Smooth muscle cell (in vitro differentiated cells): ENCODE measurements at regions not wholly inside any gene's neighbourhood (a gene's known extent, or its start where the extent isn't known, plus 50 kb on each side); places are given as distances from the start of the nearest gene placed in this dataset.

Source experiments
- DNase-seq: peaks from one replicate; lab custom pipeline; 2025; ENCODE audit not compliant: unreplicated experiment; lab: John Stamatoyannopoulos, UW
- H2AFZ ChIP-seq: fragments of 200-600 bp; sonication (generic); 2 replicates; pipeline ENCODE4 v1.6.0; 2016; ENCODE audit warnings: antibody characterized with exemption, low read depth, mild to moderate bottlenecking
- H3F3A ChIP-seq: fragments of 200-600 bp; sonication (generic); 2 replicates; pipeline ENCODE4 v1.6.0; 2017; ENCODE audit warnings: antibody characterized with exemption, low read depth
- H3K27ac ChIP-seq: fragments of 200-600 bp; sonication (generic); 2 replicates; pipeline ENCODE4 v1.5.1; 2016; ENCODE audit warnings: low read depth, mild to moderate bottlenecking
- H3K27me3 ChIP-seq: fragments of 200-600 bp; sonication (generic); 2 replicates; pipeline ENCODE4 v1.6.1; 2016; ENCODE audit warnings: low read depth, mild to moderate bottlenecking
- H3K36me3 ChIP-seq: fragments of 200-600 bp; sonication (generic); 2 replicates; pipeline ENCODE4 v1.5.1; 2016; ENCODE audit warnings: low read depth
- H3K4me1 ChIP-seq: fragments of 200-600 bp; sonication (generic); 2 replicates; pipeline ENCODE4 v1.5.1; 2016; ENCODE audit warnings: low read depth
- H3K4me2 ChIP-seq: fragments of 200-600 bp; sonication (generic); 2 replicates; pipeline ENCODE4 v1.6.0; 2016; ENCODE audit warnings: mild to moderate bottlenecking
- H3K4me3 ChIP-seq: fragments of 200-600 bp; sonication (generic); 2 replicates; pipeline ENCODE4 v1.5.1; 2016; ENCODE audit warnings: mild to moderate bottlenecking
- H3K79me2 ChIP-seq: fragments of 200-600 bp; sonication (generic); 2 replicates; pipeline ENCODE4 v1.6.0; 2016; ENCODE audit warnings: low read depth, mild to moderate bottlenecking
- H3K9ac ChIP-seq: fragments of 200-600 bp; sonication (generic); 2 replicates; pipeline ENCODE4 v1.6.0; 2016; ENCODE audit warnings: low read depth
- H3K9me3 ChIP-seq: fragments of 200-600 bp; sonication (generic); replicated peaks from 2 replicates; pipeline ENCODE4 v1.5.1; 2016; ENCODE audit warnings: low read depth
- H4K20me1 ChIP-seq: fragments of 200-600 bp; sonication (generic); 2 replicates; pipeline ENCODE4 v1.6.0; 2016; ENCODE audit warnings: low read depth
- CTCF ChIP-seq: fragments of 200-600 bp; sonication (generic); IDR thresholded peaks from 2 replicates; pipeline ENCODE4 v1.5.1; 2017; ENCODE audit warnings: borderline replicate concordance, mild to moderate bottlenecking, antibody characterized with exemption; ENCODE audit not compliant: insufficient read depth, poor library complexity, severe bottlenecking
- WGBS: methylation state at CpG from one replicate; pipeline ENCODE4 v1.1.7; 2016; ENCODE audit warnings: low lambda C conversion rate; 5-methylcytosine and 5-hydroxymethylcytosine counted together

GRCh38 chr18:42446195-42446594 lies 491.2 kb downstream of the PIK3C3 start:
- TF ChIP-seq CTCF: no peak
- no peaks in the 10 kb centered on the region for H3K27me3 ChIP-seq
- DNase-seq: no peak
- H3K4me3 ChIP-seq: no peak overlapping the region
- H3K36me3 ChIP-seq: no peaks in the 10 kb centered on the region
- no peaks in the 10 kb centered on the region for H3K79me2 ChIP-seq
- H3K4me1 ChIP-seq: no peaks in the 10 kb centered on the region
- no peak overlapping the region for H2AFZ ChIP-seq
- no peaks in the 10 kb centered on the region for H3F3A ChIP-seq
- H3K27ac ChIP-seq: peak overlapping the region; percentile 41
- H4K20me1 ChIP-seq: no peaks in the 10 kb centered on the region
- peak overlapping the region; percentile 2 for H3K4me2 ChIP-seq
- no peak overlapping the region for H3K9ac ChIP-seq
- H3K9me3 ChIP-seq: peaks cover 9% of the 10 kb centered on the region

GRCh38 chr18:42447688-42448087 lies 492.7 kb downstream of the PIK3C3 start:
- DNase-seq: no peak
- Histone ChIP-seq H3K4me1 (no peaks in the 10 kb centered on the region), H3K79me2 (no peaks in the 10 kb centered on the region), H4K20me1 (no peaks in the 10 kb centered on the region), H3K27me3 (no peaks in the 10 kb centered on the region), H3K36me3 (no peaks in the 10 kb centered on the region), H3F3A (no peaks in the 10 kb centered on the region), H3K9ac (no peak overlapping the region), H3K27ac (no peak overlapping the region), H3K9me3 (peaks cover 9% of the 10 kb centered on the region), H3K4me2 (no peak overlapping the region), H2AFZ (no peak overlapping the region), H3K4me3 (no peak overlapping the region)
- WGBS: 100% methylated on average over 1 of the region's 1 CpG
- no peak for TF ChIP-seq CTCF

GRCh38 chr18:42458226-42458625 lies 503.2 kb downstream of the PIK3C3 start:
- H4K20me1 ChIP-seq: no peaks in the 10 kb centered on the region
- no peak overlapping the region for H3K9ac ChIP-seq
- no peak overlapping the region for H3K4me2 ChIP-seq
- WGBS: 59% methylated on average over 2 of the region's 2 CpGs
- no peak overlapping the region for H3K4me3 ChIP-seq
- no peak overlapping the region for H2AFZ ChIP-seq
- no peaks in the 10 kb centered on the region for H3K36me3 ChIP-seq
- no peaks in the 10 kb centered on the region for H3K9me3 ChIP-seq
- DNase-seq: no peak
- no peak overlapping the region for H3K27ac ChIP-seq
- no peaks in the 10 kb centered on the region for H3K27me3 ChIP-seq
- no peak for TF ChIP-seq CTCF
- peaks cover 10% of the 10 kb centered on the region for H3K4me1 ChIP-seq
- no peaks in the 10 kb centered on the region for H3F3A ChIP-seq
- no peaks in the 10 kb centered on the region for H3K79me2 ChIP-seq

GRCh38 chr18:42459873-42460272 lies 504.8 kb downstream of the PIK3C3 start:
- H3K9ac ChIP-seq: no peak overlapping the region
- no peaks in the 10 kb centered on the region for H3F3A ChIP-seq
- H3K4me3 ChIP-seq: no peak overlapping the region
- TF ChIP-seq CTCF: no peak
- H3K4me2 ChIP-seq: no peak overlapping the region
- H3K79me2 ChIP-seq: no peaks in the 10 kb centered on the region
- H3K4me1 ChIP-seq: peaks cover 10% of the 10 kb centered on the region
- H2AFZ ChIP-seq: no peak overlapping the region
- no peak overlapping the region for H3K27ac ChIP-seq
- no peaks in the 10 kb centered on the region for H3K36me3 ChIP-seq
- no peaks in the 10 kb centered on the region for H3K9me3 ChIP-seq
- H4K20me1 ChIP-seq: no peaks in the 10 kb centered on the region
- H3K27me3 ChIP-seq: no peaks in the 10 kb centered on the region
- no peak for DNase-seq
- WGBS: 56% methylated on average over 2 of the region's 2 CpGs
